Activated T-cell treated with anti-CD3 and anti-CD28 coated beads for 1 hour (primary cell): ENCODE measurements at regions not wholly inside any gene's neighbourhood (a gene's known extent, or its start where the extent isn't known, plus 50 kb on each side); places are given as distances from the start of the nearest gene placed in this dataset.
"Not testable (repeated sequence)": the region's sequence is repeated elsewhere in the genome, so short reads cannot be mapped to it uniquely, and the experiment has no call there.

Source experiments
- DNase-seq: peaks from one replicate; pipeline ENCODE4 v3.0.0-alpha.2; 2020; ENCODE audit warnings: low read depth

DNA sequence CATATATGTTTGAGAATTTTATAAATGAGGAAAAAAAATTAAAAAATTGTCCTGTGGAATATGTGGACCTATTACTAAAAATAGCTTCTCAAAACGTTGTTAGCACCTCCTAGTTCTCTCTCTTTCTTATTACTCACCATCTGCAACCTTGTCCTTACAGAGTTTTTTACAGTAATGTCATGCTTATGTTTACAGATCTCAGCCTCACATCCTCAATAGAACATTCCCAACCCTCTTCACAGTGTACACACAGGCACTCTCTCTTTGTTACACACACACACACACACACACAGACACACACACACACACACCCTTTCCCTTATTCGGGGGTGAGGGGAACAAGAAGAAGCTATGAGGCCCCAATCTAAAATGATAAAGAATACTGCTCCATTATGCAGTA, 197.7 kb downstream of the SLITRK6 start:
- no peak for DNase-seq

DNA sequence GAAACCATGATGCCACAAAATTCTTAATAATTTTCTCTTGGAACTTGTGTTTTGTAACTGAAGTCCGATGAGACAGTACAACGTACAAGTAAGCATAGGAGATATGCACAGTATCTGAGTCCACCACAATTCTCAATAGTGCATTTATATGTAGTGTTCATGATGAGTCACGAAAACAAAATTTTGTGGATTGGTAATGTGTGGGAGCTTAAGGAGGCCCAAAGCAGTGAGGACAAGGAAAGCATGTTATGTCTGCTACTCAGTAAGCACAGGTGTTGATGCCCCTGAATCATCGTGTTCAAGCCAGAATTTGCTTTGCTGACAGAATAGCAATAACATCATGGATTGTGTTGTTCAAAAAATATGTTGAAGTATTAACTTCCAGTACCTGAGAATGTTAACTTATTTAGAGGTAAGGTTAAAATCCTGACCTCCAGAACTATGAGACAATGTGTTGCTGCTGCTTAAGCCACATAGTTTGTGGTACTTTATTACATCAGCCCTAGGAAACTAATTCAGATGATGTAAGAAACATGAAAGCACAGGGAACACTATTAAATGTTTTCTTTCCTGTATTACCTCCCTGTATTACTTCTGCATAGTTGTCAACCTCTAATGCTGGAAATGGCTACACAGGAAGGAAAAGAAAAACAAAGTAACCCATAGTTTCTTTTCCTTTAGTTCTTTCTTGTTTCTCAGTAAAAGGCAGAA, 201.3 kb downstream of the SLITRK6 start:
- DNase-seq, result no peak

DNA sequence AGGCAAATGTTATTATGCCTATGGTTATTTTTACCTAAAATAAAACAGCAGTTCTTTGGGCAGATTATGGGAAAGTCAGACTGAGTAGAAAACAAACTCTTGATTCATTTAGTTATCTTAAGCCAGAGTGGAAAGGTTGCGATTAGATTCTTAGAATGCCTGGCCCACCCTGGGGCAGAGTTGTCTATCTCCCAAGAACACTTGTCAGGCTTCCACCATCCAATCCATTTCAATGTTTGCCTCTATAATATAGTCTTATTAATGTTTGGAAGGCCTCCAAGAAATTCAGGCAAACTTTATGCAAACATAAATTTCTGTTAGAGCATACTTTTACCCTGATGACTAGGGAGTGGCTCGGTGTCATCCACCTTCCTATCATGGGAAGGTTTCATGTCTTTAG, 207.0 kb downstream of the SLITRK6 start:
- no peak for DNase-seq

DNA sequence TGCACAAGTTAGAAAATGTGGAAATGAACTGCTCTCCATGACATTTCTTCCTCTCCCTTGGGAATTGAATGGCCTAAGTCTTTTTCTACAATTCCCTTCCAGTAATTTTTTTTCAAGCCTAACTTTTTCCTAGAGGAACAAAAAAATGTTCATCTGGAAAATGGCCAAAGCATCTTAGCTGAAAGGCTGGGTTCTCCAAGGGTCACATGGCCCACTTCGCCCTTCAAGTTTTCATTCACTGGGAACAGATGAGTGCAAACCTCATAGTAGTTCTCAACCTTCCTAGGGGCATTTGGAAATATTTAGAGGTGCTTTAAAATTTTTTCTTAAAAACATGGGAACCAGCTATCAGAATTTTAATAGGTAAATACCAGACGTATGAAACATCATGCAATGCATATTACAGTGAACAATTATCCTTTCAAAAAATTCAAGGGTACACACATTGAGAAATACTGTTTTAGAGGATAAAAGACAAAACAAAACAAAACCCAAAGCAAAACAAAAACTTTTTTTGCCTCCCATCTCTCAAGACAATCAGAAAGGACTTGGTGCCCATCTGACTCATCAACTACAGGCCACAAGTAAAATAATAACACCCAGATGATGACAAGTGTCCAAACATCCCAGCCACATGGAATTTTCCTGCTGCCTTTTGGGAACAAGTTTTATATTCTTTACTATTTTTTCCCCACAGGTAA, 208.8 kb downstream of the SLITRK6 start:
- DNase-seq, result no peak

DNA sequence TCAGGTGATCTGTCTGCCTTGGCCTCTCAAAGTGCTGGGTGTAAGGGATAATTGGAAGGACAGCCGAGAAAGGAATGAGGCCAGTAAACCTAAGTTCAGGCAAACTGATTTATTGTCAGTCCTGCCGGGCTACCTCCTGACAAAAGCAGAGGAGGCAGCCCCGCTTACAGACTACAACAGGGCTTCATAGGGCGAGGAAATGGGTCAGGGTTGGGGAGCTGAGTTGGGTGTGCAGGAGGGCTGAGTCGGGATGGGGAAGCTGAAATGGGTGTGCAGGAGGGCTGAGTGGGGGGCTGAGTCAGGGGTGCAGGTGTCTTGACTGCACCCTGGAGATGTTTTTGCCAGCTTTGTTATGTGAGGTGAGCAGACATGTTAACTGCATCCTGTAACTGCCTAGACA, 210.2 kb downstream of the SLITRK6 start:
- DNase-seq, result no peak

DNA sequence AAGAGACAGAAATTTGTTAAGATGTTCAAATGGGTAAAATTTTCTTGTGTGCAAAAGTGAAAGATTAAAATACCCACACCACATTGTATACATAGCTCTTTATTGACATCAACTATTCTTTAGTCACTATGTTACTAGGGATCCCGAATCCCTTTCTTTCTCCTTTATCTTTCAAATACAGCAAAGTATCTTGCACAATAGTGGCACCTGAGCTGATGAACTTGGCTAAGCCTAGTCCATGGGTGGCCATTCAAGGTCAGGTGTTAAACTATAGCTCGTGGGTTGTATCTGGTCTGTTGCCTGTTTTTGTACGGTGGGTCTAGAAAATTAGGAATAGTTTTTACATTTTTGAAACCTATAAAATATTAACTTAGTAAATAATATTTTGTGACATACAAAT, 210.9 kb downstream of the SLITRK6 start:
- no peak for DNase-seq

DNA sequence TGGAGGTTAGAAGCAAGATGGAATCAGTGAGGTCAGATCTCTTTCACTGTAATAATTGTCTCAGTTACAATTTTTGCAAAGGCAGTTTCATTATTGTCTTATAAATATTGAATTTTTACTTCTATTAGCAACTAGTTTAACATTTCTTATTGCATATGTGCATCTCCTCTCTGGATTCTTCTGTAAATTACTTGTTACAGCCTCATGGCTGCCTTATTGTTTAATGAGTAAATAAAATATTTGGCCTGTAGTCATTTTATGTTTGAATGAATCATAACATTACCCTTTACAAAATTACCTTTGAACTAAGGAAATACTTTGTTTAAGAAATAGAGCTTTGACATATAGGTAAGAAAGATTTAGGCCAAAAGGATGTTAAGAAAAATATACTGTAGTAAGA, 212.4 kb downstream of the SLITRK6 start:
- no peak for DNase-seq

DNA sequence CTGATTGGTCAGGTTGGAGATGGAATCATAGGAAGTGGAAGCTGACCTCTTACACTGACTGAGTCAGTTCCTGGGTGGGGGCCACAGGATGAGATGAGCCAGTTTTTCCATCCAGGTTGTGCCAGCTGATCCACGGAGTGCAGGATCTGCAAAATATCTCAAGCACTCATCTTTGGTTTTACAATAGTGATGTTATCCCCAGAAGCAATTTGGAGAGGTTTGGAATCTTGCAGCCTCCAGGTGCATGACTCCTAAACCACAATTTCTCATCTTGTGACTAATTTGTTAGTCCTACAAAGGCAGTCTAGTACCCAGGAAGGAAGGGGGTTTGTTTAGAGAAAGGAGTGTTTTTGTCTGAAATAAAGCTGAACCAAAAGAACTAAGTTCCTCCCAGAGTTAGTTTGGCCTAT, 212.8 kb downstream of the SLITRK6 start:
- DNase-seq, result no peak

DNA sequence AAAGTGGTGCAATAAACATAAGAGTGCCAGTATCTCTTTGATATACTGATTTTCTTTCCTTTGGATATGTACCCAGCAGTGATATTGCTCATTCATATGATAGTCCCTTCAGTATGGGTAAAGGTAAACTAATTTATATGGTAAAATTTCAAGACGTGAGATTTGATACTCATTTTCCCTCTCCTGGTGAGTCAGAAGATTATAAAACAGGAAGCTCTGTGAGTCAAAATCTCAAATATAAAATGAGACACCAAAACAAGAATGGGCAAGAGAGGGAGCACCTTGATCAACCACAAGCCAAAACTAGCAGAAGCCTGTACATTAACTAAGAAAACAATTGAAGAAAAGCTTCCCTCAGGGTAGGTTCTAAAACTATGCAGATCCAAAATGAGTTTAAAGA, 216.3 kb downstream of the SLITRK6 start:
- no peak for DNase-seq

DNA sequence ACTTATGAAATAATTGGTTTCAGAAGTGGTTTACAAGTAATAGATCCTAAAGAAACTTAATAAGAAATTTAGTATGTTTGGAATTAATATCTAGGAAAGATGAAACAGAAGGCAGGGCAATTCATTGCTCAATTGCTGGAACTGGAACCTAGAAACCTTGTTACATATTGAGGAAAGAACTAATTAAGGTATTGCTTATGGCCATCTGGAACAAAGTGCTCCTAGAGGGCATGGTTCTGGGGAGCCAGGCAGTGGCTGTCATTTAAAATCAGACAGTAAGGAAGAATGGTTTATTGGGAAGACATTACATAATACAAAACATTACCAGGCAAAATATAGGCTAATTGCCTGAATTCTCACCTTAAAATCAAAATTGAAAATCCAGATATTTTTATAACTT, 224.1 kb downstream of the SLITRK6 start:
- no peak for DNase-seq

DNA sequence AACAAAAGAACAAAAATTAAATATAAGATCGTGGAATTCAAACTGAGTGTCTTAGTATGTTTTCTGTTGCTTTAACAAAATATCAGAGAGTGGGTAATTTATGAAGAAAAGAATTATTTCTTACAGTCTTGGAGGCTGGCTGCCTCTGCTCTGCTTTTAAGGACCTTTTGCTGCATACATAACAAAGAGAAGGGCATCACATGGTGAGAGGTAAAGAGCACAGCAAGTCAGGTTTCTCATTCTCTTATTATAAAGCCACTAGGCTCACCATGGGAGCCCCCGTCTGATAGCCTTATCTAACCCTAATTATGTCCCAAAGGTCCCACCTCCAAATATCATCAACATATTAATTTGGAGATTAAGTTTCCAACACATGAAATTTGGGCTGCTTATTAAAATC, 231.3 kb downstream of the SLITRK6 start:
- DNase-seq, result no peak

DNA sequence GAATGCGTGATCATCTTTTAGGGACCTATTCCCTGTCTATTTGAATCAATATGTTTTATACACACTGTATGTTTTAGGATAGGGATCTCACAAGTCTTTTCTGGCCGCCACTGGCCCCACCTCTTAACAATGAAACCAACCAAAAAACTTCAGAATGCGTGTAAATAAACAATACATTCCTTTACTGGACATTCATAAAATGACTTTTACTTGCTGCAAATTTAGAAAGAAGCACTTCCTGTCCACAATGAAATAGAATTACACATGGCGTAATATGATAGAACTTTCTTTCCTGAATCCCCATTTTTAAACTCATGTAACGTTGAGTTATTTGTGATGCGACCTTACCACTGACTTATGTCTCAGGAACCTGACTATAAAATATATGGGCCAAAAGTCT, 233.6 kb downstream of the SLITRK6 start:
- no peak for DNase-seq

DNA sequence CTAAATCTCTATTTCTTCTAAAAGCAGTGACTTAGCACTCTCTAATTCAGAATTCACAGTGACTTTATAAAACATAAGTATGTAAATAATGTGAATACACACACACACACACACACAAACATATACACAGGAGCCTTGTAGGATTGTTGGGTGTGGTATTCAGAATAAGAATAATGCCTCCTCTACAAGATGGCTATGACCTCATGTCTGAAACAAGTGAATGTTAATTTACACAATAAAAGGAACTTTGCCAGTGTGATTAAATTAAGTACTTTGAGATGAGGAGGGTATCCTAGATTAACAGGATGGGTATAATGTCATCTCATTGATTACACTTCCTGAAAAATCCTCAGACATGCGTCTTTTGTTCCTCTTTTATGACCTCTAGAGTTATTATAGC, 234.6 kb downstream of the SLITRK6 start:
- no peak for DNase-seq

DNA sequence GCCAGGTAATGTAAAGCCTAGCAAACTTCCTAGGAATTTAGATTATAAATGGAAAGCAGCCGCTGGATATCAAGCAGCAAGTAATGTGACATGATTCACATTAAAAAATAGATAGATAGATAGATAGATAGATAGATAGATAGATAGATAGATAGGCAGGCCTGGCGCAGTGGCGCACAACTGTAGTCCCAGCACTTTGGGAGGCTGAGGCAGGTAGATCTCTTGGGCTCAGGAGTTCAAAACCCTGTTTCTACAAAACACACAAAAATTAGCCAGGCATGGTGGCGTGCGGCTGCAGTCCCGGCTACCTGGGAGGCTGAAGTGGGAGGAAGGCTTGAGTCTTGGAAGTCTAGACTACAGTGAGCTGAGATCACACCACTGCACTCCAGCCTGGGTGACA, 236.9 kb downstream of the SLITRK6 start:
- no peak for DNase-seq

DNA sequence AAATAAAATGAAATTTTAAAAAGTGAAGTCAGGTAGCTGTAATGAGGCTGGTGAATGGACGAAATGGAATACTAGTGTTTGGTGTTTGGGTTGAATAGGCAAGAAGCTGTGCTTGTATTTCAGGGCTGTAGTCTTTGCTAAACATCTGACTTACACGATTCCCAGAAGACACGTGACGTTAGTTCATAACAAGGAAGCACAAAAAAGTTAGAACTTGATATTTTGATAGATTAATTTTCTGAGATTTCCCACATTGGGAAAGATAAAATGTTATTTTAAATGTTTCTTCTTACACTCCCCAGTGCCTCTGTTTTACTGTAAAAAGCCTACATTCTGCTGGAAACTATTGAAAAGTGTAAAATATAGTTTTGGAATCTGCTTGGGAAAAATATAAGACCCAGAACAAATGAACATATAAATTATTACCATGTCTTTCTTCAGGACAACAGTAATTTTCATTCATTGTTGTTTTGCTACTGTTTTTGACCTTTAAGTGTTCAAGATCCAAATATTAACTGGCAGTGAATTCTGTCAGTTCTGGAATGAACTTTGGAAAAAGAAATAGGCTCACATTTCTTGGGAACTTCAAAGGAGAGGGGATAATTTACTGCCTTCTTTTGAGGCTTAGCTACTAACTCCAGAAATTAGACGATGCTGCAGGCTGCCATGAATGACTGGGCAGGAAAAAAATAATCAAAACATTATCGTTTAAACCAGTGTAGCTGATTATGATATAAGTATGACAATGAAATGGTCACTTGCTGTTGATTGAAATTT, 241.3 kb downstream of the SLITRK6 start:
- no peak for DNase-seq

DNA sequence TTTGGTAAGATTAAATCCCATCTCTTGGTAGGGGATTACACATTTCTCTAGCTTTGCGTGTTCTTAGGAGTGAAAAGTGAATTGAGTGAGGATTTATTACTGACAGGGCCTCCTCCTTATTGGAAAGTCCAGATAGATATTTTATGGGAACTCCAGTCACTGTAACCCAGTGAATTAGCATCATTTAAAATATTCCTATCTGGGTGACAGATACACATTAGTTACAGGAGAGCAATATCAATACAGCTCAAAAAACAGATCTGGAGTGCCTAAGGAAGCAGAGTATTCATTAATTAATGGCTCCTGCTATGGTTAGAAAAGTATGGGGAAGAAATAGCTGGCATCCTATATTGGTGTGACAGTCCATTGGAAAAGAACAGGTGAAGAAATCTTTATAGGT, 248.2 kb downstream of the SLITRK6 start:
- no peak for DNase-seq

DNA sequence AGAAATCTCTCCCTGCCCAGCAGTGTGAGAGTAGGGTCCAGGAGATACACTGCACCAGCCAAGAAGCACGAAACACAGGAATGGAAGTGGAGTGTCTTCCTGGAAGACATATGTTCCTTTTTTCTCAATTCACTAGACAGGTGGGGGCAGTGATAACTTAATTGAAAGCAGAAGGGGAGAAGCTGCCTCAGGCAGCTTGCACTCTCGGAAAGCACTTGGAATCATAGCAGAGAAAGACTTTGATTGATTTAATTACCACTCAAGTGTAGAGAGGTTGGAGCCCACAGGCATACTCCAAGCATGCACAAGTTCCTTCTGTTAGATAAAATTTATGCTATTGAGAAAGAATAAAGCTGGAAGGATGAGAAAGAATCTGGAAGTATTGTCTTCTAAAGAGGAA, 249.4 kb downstream of the SLITRK6 start:
- DNase-seq, result no peak

DNA sequence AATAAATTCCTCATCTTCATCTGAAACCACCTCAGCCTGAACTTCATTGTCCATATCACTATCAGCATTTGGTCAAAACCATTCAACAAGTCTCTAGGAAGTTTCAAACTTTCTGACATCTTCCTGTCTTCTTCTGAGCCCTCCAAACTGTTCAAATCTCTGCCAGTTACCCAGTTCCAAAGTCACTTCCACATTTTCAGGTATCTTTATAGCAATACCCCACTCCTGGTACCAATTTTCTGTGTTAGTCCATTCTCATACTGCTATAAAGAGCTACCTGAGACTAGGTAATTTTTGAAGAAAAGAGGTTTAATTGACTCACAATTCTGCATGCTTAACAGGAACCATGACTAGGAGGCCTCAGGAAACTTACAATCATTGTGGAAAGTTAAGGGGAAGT, 250.4 kb downstream of the SLITRK6 start:
- not testable (repeated sequence) for DNase-seq

DNA sequence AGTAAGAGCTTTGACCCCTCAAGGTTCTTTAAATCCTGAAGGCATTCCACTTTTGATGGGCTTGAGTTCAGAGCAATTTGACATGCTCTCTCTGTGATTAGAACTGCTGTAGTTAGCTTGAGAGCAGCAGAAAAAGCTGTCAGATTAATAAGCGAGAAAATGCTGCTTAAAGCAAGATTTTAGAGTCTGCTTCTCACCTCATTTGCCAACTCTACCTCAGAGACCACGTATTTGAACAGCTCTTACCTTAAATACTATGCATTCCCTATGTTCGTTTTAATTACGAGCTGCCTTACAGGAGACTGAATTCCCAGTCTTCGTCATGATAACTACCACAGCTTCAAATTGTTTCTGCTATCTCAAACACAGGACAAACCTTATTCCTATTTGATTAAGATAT, 253.4 kb downstream of the SLITRK6 start:
- DNase-seq, result no peak

DNA sequence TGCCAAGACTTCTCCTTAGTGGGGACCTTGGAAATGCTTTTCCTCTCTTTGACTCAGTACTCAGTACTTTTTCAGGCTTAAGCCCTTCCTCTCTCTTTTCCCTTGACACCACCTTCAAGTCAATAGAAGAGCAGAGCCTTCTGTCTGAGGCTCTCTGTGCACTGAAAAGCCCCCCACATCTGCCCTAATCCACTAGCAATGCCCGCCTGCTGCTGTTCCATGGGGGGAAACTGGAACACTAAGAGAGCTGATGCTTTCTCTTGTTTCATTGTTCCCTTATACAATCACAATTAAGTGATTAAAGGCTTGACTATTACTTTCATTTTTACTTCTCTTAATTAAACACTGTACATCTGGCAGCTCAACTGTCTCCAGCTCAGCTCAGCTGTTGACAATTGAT, 254.5 kb downstream of the SLITRK6 start:
- no peak for DNase-seq

DNA sequence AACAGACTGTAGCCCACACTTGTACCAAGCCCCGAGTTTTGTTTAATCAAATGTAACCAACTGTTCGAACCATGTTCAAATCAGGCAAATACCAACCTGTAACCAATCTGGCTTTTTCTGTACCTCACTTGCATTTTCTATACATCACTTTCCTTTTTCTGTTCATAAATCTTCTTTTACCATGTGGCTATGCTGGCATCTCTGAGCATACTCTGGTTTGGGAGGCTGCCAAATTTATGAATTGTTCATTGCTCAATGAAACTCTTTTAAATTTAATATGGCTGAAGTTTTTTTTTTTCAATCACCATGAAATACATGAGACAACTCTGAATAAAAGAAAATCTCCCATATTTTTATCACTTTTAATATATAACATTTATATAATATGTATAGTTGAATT, 256.1 kb downstream of the SLITRK6 start:
- DNase-seq, result no peak

DNA sequence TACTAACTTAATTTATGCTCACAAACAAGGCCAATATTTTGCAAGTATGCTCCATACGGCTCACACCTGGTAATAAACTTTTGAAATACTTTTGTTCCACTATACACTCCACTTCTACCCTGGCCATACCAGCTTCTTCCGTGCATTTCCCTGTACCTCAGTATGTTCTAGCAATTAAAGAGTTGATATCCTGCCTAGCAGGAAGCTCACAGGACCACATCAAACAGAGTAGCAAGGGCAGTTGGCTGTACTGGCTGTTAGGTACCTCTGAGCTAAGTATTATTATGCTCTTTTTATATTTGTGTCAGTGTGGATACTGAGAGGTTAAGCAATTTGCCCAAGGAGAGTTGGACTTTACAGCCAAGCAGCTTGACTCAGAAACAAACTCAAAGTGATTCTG, 257.7 kb downstream of the SLITRK6 start:
- DNase-seq, result no peak

DNA sequence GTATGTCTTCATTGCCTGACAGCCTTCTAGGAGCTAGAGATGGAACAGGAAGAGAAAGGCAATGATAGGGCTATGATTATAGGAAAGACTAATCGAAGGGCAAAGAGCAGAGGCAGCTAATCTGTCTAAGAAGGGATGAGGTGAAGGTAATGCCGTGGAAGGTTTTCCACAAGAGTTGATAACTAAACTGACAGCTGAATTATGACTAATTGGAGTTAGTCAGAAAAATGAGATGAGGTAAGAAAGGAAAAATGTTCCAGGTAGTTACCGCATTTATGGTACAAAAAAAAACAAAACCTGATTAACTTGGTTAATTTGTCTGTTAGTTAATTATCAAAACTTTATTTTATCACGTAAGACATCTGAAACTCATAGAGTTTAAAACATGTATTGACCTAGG, 260.3 kb downstream of the SLITRK6 start:
- no peak for DNase-seq
